HCT116 (cell line): ENCODE measurements at regions not wholly inside any gene's neighbourhood (a gene's known extent, or its start where the extent isn't known, plus 50 kb on each side); places are given as distances from the start of the nearest gene placed in this dataset.

Source experiments
- ATAC-seq: fragments of 200-7000 bp; cut with Tn5 transposase; 2 replicates; pipeline ENCODE4 v1.9.1; 2020; ENCODE audit warnings: mild to moderate bottlenecking, moderate library complexity
- BruUV-seq: library from RNA; stranded (reverse); fragments of 400-500 nt; replicated peaks from 2 replicates; lab custom pipeline; 2021; lab: Mats Ljungman, UMichigan
- CTCF ChIA-PET: fragments of 300-600 bp; sonication (Branson Sonifier 250); formaldehyde crosslinking; loops from one replicate; lab custom pipeline; 2021; ENCODE audit warnings: antibody characterized with exemption; lab: Charles Lee
- POLR2A ChIA-PET: fragments of 300-600, 350-600 bp; sonication (Branson Sonifier 250); formaldehyde crosslinking; loops from one replicate; lab custom pipeline; 2021; ENCODE audit warnings: antibody characterized with exemption; lab: Charles Lee
- RAD21 ChIA-PET, 2 experiments: fragments of 300-600 bp; sonication (Branson Sonifier 250); formaldehyde crosslinking; loops; one replicate each; lab custom pipeline; 2023; ENCODE audit warnings: low total read pairs in 2 of 2; ENCODE audit not compliant: uncharacterized antibody in 2 of 2, unreplicated experiment in 2 of 2, low non-redundant PET in 1 of 2; lab: Charles Lee
- DNase-seq: peaks from one replicate; pipeline ENCODE4 v3.0.0-alpha.2; 2010; ENCODE audit warnings: low read depth, low spot score
- H2AFZ ChIP-seq: fragments of 200-600 bp; shearing (Covaris generic), sonication (generic); 2 replicates; pipeline ENCODE4 v1.6.1; 2017; ENCODE audit warnings: low read depth, mixed run types, mixed read lengths, antibody characterized with exemption, low read length; ENCODE audit not compliant: poor library complexity, severe bottlenecking
- H3K27ac ChIP-seq: 2 replicates; pipeline ENCODE4 v1.5.1; 2012; ENCODE audit warnings: low read depth, low read length
- H3K27me3 ChIP-seq: fragments of 200-600 bp; sonication (generic); 2 replicates; pipeline ENCODE4 v1.6.1; 2016; ENCODE audit warnings: mixed run types, low read length, mixed read lengths; ENCODE audit not compliant: insufficient read depth
- H3K36me3 ChIP-seq, 2 experiments: fragments of 200-500 bp in 1 of 2; fragments of 200-600 bp in 1 of 2; sonication (Bioruptor generic) in 1 of 2; sonication (generic) in 1 of 2; 2 replicates each; pipeline versions ENCODE4 v1.5.1 to v1.6.1; 2014 to 2016; ENCODE audit warnings: low read length in 2 of 2, inconsistent platforms in 1 of 2, mixed read lengths in 1 of 2, mixed run types in 1 of 2; ENCODE audit not compliant: insufficient read depth in 2 of 2, control insufficient read depth in 1 of 2
- H3K4me1 ChIP-seq, 2 experiments: fragments of 200-600 bp in 1 of 2; sonication (generic) in 1 of 2; 2 replicates each; pipeline versions ENCODE4 v1.5.1 to v1.6.1; 2012 to 2017; ENCODE audit warnings: low read length in 2 of 2, inconsistent platforms in 1 of 2, mild to moderate bottlenecking in 1 of 2, mixed read lengths in 1 of 2, mixed run types in 1 of 2, moderate library complexity in 1 of 2; ENCODE audit not compliant: insufficient read depth in 2 of 2, control insufficient read depth in 1 of 2
- H3K4me2 ChIP-seq: fragments of 200-600 bp; sonication (generic); 2 replicates; pipeline ENCODE4 v1.6.1; 2017; ENCODE audit warnings: mixed run types, low read length, mixed read lengths
- H3K4me3 ChIP-seq, 2 experiments: fragments of 200-600 bp in 1 of 2; sonication (generic) in 1 of 2; replicated peaks in 1 of 2; 2 replicates each; pipeline ENCODE4 v1.5.1; 2011 to 2016; ENCODE audit warnings: low read length in 2 of 2, control low read depth in 1 of 2, low read depth in 1 of 2, mild to moderate bottlenecking in 1 of 2, mixed read lengths in 1 of 2, mixed run types in 1 of 2
- H3K79me2 ChIP-seq: fragments of 200-600 bp; sonication (generic); 2 replicates; pipeline ENCODE4 v1.6.1; 2017; ENCODE audit warnings: mild to moderate bottlenecking, mixed run types, low read length, moderate library complexity, mixed read lengths; ENCODE audit not compliant: insufficient read depth
- H3K9ac ChIP-seq: fragments of 200-600 bp; sonication (generic); 2 replicates; pipeline ENCODE4 v1.6.1; 2016; ENCODE audit warnings: low read length, mixed read lengths
- H3K9me2 ChIP-seq: fragments of 200-600 bp; sonication (generic), shearing (Covaris generic); 2 replicates; pipeline ENCODE4 v1.6.1; 2017; ENCODE audit warnings: mixed run types, mild to moderate bottlenecking, moderate library complexity; ENCODE audit not compliant: insufficient read depth
- H3K9me3 ChIP-seq, 2 experiments: fragments of 200-500 bp in 1 of 2; fragments of 200-600 bp in 1 of 2; sonication (Bioruptor generic) in 1 of 2; sonication (generic) in 1 of 2; 2 replicates each; pipeline ENCODE4 v1.6.1; 2014 to 2017; ENCODE audit warnings: low read length in 2 of 2, mixed read lengths in 2 of 2, inconsistent platforms in 1 of 2, low read depth in 1 of 2, mild to moderate bottlenecking in 1 of 2, mixed run types in 1 of 2, moderate library complexity in 1 of 2; ENCODE audit not compliant: control insufficient read depth in 1 of 2, insufficient read depth in 1 of 2
- H4K20me1 ChIP-seq: fragments of 200-600 bp; sonication (generic), shearing (Covaris generic); 2 replicates; pipeline ENCODE4 v1.6.1; 2017; ENCODE audit warnings: mixed run types, mild to moderate bottlenecking, moderate library complexity; ENCODE audit not compliant: insufficient read depth
- ATF3 ChIP-seq: IDR thresholded peaks from 2 replicates; pipeline ENCODE4 v1.6.1; 2012
- CTCF ChIP-seq, 3 experiments: fragments of 200-600 bp in 1 of 3; sonication (generic) in 1 of 3; IDR thresholded peaks in 2 of 3; conservative IDR thresholded peaks in 1 of 3; 2 replicates each; pipeline ENCODE4 v1.5.1; 2012 to 2017; ENCODE audit warnings: low read depth in 2 of 3, low read length in 2 of 3, antibody characterized with exemption in 1 of 3, borderline replicate concordance in 1 of 3, control low read depth in 1 of 3, mild to moderate bottlenecking in 1 of 3, mixed read lengths in 1 of 3, mixed run types in 1 of 3, moderate library complexity in 1 of 3; ENCODE audit not compliant: insufficient read depth in 1 of 3
- FOSL1 ChIP-seq: IDR thresholded peaks from 2 replicates; pipeline ENCODE4 v1.6.1; 2012; ENCODE audit warnings: low read depth
- RAD21 ChIP-seq: IDR thresholded peaks from 2 replicates; pipeline ENCODE4 v1.6.1; 2012; ENCODE audit warnings: low read depth, mild to moderate bottlenecking
- REST ChIP-seq: IDR thresholded peaks from 2 replicates; pipeline ENCODE4 v1.6.1; 2012; ENCODE audit warnings: low read depth
- SIN3A ChIP-seq: IDR thresholded peaks from 2 replicates; pipeline ENCODE4 v1.6.1; 2012; ENCODE audit warnings: low read depth
- YY1 ChIP-seq: IDR thresholded peaks from 2 replicates; pipeline ENCODE4 v1.6.1; 2011; ENCODE audit warnings: low read length, low read depth, moderate library complexity, mild to moderate bottlenecking; ENCODE audit not compliant: insufficient replicate concordance; ENCODE audit errors: extremely low read depth
- ZBTB33 ChIP-seq: IDR thresholded peaks from 2 replicates; pipeline ENCODE4 v1.6.1; 2011; ENCODE audit warnings: mild to moderate bottlenecking, low read length, moderate library complexity; ENCODE audit not compliant: insufficient replicate concordance; ENCODE audit errors: extremely low read depth
- intact Hi-C: fragments of 100-400 bp; cut with micrococcal nuclease; formaldehyde crosslinking; loops from 2 replicates; pipeline ENCODE4 v1.10.0; 2022

GRCh38 chr3:194221336-194221735, 85.4 kb downstream of the HES1 start:
- no peak overlapping the region for H2AFZ ChIP-seq
- BruUV-seq: no TSS peak
- intact Hi-C loops: no loop called here

More at GRCh38 chr3:194221336-194221735, 85.4 kb downstream of the HES1 start:
- Histone ChIP-seq H3K9me3 (no peaks in the 10 kb centered on the region), H3K4me1 (peaks cover 13 to 35% of the 10 kb centered on the region in 2 experiments; a peak in 3 of 4 replicates), H3K9me2 (no peaks in the 10 kb centered on the region), H3K4me2 (peak overlapping the region; percentile 11; the same call in 1 of the 2 replicates), H4K20me1 (no peaks in the 10 kb centered on the region), H3K27ac (no peak overlapping the region), H3K27me3 (no peaks in the 10 kb centered on the region), H3K9ac (no peak overlapping the region), H3K36me3 (no peaks in the 10 kb centered on the region), H3K79me2 (no peaks in the 10 kb centered on the region), H3K4me3 (no peak overlapping the region)
- POLR2A ChIA-PET: no interaction called here
- RAD21 ChIA-PET: no interaction called here
- CTCF ChIA-PET: no interaction called here
- DNase-seq (no peak), ATAC-seq (no peak)
- TF ChIP-seq RAD21 (no peak), CTCF (IDR thresholded peaks at IDR 0.05 in 2 of 3, conservative IDR thresholded peaks at IDR 0.05 in 1 of 3; ENCODE audit: borderline replicate concordance in 1 of 3, insufficient read depth in 1 of 3, low read depth in 2 of 3, low read length in 2 of 3) (no peak), ZBTB33 (no peak), SIN3A (no peak), FOSL1 (no peak), REST (no peak), YY1 (no peak), ATF3 (no peak)
